SU-DHL-6 (cell line): ENCODE measurements at regions not wholly inside any gene's neighbourhood (a gene's known extent, or its start where the extent isn't known, plus 50 kb on each side); places are given as distances from the start of the nearest gene placed in this dataset.

Source experiments
- H2AFZ ChIP-seq: fragments of 200-600 bp; sonication (generic); 2 replicates; pipeline ENCODE4 v1.6.1; 2014; ENCODE audit warnings: low read depth, mild to moderate bottlenecking, moderate library complexity, mixed read lengths, antibody characterized with exemption, low read length; ENCODE audit not compliant: severe bottlenecking
- H3F3A ChIP-seq: fragments of 200-600 bp; shearing (Covaris generic); 2 replicates; pipeline ENCODE4 v1.6.0; 2016; ENCODE audit warnings: antibody characterized with exemption, mild to moderate bottlenecking; ENCODE audit not compliant: insufficient read depth
- H3K27ac ChIP-seq: fragments of 200-600 bp; sonication (generic); 2 replicates; pipeline ENCODE4 v1.5.1; 2016; ENCODE audit warnings: low read depth, mild to moderate bottlenecking, low read length, moderate library complexity, mixed read lengths
- H3K27me3 ChIP-seq: fragments of 200-600 bp; sonication (generic), shearing (Covaris generic); 2 replicates; pipeline ENCODE4 v1.6.0; 2014; ENCODE audit warnings: mild to moderate bottlenecking, low read length
- H3K36me3 ChIP-seq: fragments of 200-600 bp; sonication (generic); 2 replicates; pipeline ENCODE4 v1.6.1; 2014; ENCODE audit warnings: mild to moderate bottlenecking, low read length, mixed read lengths
- H3K4me2 ChIP-seq: fragments of 300-600, 200-600 bp; shearing (Covaris generic), sonication (generic); 2 replicates; pipeline ENCODE4 v1.6.0; 2014; ENCODE audit warnings: low read length, low read depth, mild to moderate bottlenecking; ENCODE audit not compliant: poor library complexity, severe bottlenecking
- H3K4me3 ChIP-seq: fragments of 200-600 bp; sonication (generic); 2 replicates; pipeline ENCODE4 v1.5.1; 2014; ENCODE audit warnings: antibody characterized with exemption, low read length, mild to moderate bottlenecking, mixed read lengths; ENCODE audit not compliant: insufficient read depth, poor library complexity, severe bottlenecking
- H3K79me2 ChIP-seq: fragments of 200-600 bp; sonication (generic); 2 replicates; pipeline ENCODE4 v1.6.1; 2014; ENCODE audit warnings: mild to moderate bottlenecking, low read length, moderate library complexity; ENCODE audit not compliant: insufficient read depth
- H3K9ac ChIP-seq: fragments of 200-600 bp; sonication (generic); 2 replicates; pipeline ENCODE4 v1.7.0; 2014; ENCODE audit warnings: mild to moderate bottlenecking, low read length
- H3K9me2 ChIP-seq: fragments of 200-600 bp; sonication (generic); replicated peaks from 2 replicates; pipeline ENCODE4 v1.6.1; 2014; ENCODE audit warnings: low read length; ENCODE audit not compliant: insufficient read depth
- H3K9me3 ChIP-seq: fragments of 200-600 bp; sonication (generic); 2 replicates; pipeline ENCODE4 v1.6.1; 2014; ENCODE audit warnings: low read length, mixed read lengths; ENCODE audit not compliant: insufficient read depth
- H4K20me1 ChIP-seq: fragments of 200-600 bp; sonication (generic); 2 replicates; pipeline ENCODE4 v1.6.1; 2014; ENCODE audit warnings: low read depth, mild to moderate bottlenecking, antibody characterized with exemption, low read length, moderate library complexity, mixed read lengths
- EZH2phosphoT487 ChIP-seq: fragments of 200-600 bp; sonication (generic), shearing (Covaris generic); conservative IDR thresholded peaks from 2 replicates; pipeline ENCODE4 v1.6.1; 2018; ENCODE audit warnings: mild to moderate bottlenecking, antibody characterized with exemption, low read length, moderate library complexity, mixed read lengths
- TF ChIP-seq, protein P1 (sequence below): fragments of 200-600 bp; sonication (generic); IDR thresholded peaks from one replicate; pipeline ENCODE4 v1.5.1; 2017; ENCODE audit warnings: antibody characterized with exemption, mild to moderate bottlenecking, low read length, moderate library complexity; ENCODE audit not compliant: insufficient read depth, poor library complexity, severe bottlenecking

DNA sequence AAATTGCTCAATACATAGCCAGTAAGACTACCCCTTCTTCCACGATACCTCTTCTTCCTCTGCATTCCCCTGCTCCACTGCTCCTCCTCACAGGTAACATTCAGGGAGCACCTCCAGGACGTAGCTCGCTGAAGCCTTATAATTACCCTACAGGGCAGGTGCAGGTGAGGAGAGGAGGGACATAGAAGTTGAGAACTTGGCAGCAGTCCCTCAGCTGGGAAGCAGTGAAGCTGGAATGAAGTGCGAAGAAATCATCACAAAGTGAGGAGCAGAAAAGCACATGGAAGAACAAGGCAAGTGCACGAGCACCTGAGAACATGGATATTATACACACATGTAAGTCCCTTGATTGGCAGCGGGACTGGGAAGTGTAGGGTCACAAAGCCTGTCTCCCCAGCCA, 118.2 kb downstream of the HSD17B3 start:
- Histone ChIP-seq H4K20me1 (no peaks in the 10 kb centered on the region), H3K27me3 (no peaks in the 10 kb centered on the region), H3F3A (no peaks in the 10 kb centered on the region), H3K79me2 (no peaks in the 10 kb centered on the region), H3K9me2 (no peaks in the 10 kb centered on the region), H3K9me3 (no peaks in the 10 kb centered on the region), H3K4me2 (no peak overlapping the region), H3K4me3 (no peak overlapping the region), H3K27ac (no peak overlapping the region), H3K36me3 (no peaks in the 10 kb centered on the region), H3K9ac (no peak overlapping the region), H2AFZ (no peak overlapping the region)
- TF ChIP-seq, protein P1, sequence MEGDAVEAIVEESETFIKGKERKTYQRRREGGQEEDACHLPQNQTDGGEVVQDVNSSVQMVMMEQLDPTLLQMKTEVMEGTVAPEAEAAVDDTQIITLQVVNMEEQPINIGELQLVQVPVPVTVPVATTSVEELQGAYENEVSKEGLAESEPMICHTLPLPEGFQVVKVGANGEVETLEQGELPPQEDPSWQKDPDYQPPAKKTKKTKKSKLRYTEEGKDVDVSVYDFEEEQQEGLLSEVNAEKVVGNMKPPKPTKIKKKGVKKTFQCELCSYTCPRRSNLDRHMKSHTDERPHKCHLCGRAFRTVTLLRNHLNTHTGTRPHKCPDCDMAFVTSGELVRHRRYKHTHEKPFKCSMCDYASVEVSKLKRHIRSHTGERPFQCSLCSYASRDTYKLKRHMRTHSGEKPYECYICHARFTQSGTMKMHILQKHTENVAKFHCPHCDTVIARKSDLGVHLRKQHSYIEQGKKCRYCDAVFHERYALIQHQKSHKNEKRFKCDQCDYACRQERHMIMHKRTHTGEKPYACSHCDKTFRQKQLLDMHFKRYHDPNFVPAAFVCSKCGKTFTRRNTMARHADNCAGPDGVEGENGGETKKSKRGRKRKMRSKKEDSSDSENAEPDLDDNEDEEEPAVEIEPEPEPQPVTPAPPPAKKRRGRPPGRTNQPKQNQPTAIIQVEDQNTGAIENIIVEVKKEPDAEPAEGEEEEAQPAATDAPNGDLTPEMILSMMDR: no peak
- no peak for TF ChIP-seq EZH2phosphoT487

DNA sequence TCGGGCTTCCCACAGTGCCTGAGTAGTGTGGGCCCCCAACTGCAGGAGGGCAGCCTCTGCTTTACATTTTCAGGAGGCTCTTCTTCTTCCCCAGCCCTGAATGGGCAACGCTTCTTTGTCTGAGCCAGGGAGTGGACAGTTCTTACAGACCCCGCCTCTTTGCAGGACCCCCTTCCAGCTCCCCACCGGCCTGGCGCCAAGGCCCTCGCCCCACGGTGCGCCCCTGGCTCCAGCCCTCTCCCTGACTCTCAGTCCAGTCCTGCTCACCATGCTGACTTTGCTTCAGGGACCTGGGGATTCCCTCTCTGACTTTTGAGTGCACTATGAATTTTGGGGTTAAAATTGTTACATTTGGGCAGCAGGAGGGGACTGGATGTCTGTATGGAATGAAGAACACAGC, 123.8 kb downstream of the HSD17B3 start:
- no peaks in the 10 kb centered on the region for H4K20me1 ChIP-seq
- no peak overlapping the region for H3K4me3 ChIP-seq
- no peaks in the 10 kb centered on the region for H3F3A ChIP-seq
- TF ChIP-seq, protein P1: no peak
- H3K4me2 ChIP-seq: no peak overlapping the region
- no peak overlapping the region for H2AFZ ChIP-seq
- no peaks in the 10 kb centered on the region for H3K79me2 ChIP-seq
- H3K9ac ChIP-seq: no peak overlapping the region
- H3K36me3 ChIP-seq: no peaks in the 10 kb centered on the region
- H3K27ac ChIP-seq: no peak overlapping the region
- H3K9me2 ChIP-seq: no peaks in the 10 kb centered on the region
- no peaks in the 10 kb centered on the region for H3K27me3 ChIP-seq
- no peaks in the 10 kb centered on the region for H3K9me3 ChIP-seq

DNA sequence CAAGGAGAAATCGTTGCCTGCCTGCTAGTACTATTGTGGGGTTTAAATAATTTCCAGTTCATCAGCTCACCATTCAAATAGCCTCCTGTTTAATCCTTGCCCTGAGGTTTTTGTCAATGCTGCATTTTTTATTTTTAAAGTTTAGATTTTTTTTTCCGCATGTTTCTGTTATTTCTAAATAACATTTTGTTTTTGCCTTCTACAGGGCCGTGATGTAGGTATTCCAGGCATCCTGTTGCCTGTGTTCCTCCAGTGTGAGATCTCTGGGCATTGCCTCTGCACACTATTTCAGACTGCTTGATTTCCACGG, 124.3 kb downstream of the HSD17B3 start:
- Histone ChIP-seq H3K36me3 (no peaks in the 10 kb centered on the region), H3K4me3 (no peak overlapping the region), H3K9ac (no peak overlapping the region), H3K27ac (no peak overlapping the region), H4K20me1 (no peaks in the 10 kb centered on the region), H3K9me2 (no peaks in the 10 kb centered on the region), H3K9me3 (no peaks in the 10 kb centered on the region), H3K27me3 (no peaks in the 10 kb centered on the region), H3F3A (no peaks in the 10 kb centered on the region), H3K4me2 (no peak overlapping the region), H3K79me2 (no peaks in the 10 kb centered on the region), H2AFZ (no peak overlapping the region)
- TF ChIP-seq EZH2phosphoT487: no peak
- TF ChIP-seq, protein P1: no peak

DNA sequence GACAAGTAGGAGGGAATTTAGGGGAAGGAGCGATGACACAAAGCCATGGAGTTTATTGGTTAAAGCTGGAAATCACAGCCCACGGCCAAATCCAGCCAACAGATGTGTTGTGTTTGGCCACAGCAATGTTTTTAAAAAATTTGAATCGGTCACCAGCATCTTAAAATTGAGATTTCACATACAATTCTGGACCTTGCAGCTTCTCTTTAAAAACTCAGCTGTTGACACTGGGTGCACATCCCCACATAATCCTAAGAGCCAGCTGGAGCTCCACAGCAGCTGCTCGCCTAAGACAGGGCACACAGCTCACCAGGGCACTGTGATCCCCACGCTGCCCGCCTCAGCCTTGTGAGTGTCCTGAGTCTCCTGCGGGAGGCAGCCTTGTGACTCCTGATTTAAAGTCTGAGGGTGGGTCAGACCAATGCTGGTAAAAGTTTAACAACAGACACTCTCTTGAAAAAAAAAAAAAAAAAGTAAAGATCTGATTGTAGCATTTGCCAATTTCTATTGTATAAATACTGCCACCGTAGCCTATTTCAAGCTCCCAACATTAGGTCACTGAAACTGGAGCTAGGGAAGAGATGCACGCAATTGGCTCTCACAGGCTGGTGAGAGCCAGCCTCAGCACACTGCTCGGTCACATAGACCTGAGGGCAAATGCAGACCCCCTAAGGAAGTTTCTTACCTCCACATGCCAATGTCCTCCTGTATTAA, 124.8 kb downstream of the HSD17B3 start:
- no peak overlapping the region for H3K4me3 ChIP-seq
- TF ChIP-seq, protein P1: no peak
- no peak for TF ChIP-seq EZH2phosphoT487
- H3K9me3 ChIP-seq: no peaks in the 10 kb centered on the region
- H2AFZ ChIP-seq: no peak overlapping the region
- H3F3A ChIP-seq: no peaks in the 10 kb centered on the region
- H3K36me3 ChIP-seq: no peaks in the 10 kb centered on the region
- H3K27ac ChIP-seq: no peak overlapping the region
- no peaks in the 10 kb centered on the region for H3K27me3 ChIP-seq
- no peaks in the 10 kb centered on the region for H4K20me1 ChIP-seq
- no peaks in the 10 kb centered on the region for H3K79me2 ChIP-seq
- no peak overlapping the region for H3K9ac ChIP-seq
- H3K4me2 ChIP-seq: no peak overlapping the region
- no peaks in the 10 kb centered on the region for H3K9me2 ChIP-seq
